HG03159 (cell line): ENCODE measurements at regions not wholly inside any gene's neighbourhood (a gene's known extent, or its start where the extent isn't known, plus 50 kb on each side); places are given as distances from the start of the nearest gene placed in this dataset.

Experiments
- ATAC-seq: cut with Tn5 transposase; IDR thresholded peaks from one replicate; pipeline ENCODE4 v1.9.1; 2021; ENCODE audit warnings: mild to moderate bottlenecking, moderate library complexity; ENCODE audit not compliant: unreplicated experiment

DNA sequence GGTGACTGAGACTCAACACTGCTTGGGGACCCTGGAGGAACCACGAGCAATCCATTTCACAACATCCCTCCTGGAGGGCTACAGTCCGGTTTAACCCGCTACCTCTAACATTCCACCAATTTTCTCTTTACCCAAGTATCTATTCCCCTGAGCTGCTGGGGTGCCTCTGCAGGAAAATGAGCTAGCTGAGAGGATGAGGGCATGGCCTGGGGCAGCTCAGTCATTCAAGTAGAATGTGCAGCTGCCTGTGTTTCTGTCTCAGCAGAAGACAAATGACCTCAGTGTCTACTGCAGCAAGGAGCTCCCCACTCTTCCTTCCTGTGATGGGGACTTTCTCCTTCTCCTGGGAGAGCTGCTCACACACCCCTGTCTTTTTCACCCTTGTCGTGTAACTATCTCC is 120.8 kb downstream of the ZNF518B start:
- ATAC-seq = no peak

- no peak for ATAC-seq
Observed at GRCh38 chr4:10335050-10335449, 122.2 kb downstream of the ZNF518B start.

- ATAC-seq = no peak
Observed at GRCh38 chr4:10334506-10335028, 122.7 kb downstream of the ZNF518B start.

- no peak for ATAC-seq
Observed at GRCh38 chr4:10333942-10334341, 123.3 kb downstream of the ZNF518B start.

DNA sequence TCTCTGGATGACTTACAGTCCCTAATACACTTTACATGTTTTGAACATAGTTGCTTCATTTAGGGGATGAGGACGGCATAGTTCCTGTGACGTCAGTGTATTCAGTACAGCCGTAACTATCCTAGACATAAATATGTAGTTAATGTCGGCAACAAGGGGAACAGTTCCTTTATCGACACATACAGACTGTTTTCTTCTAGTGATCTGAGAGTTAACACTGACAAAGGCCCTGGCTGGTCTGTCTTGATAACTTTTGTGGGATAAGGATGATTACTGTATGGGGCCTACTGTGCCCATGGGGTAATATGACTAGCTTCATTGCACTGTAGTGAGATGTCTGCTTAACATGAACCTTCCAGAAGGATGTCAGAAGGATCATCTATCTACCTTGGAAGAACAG is 131.2 kb downstream of the ZNF518B start:
- no peak for ATAC-seq

DNA sequence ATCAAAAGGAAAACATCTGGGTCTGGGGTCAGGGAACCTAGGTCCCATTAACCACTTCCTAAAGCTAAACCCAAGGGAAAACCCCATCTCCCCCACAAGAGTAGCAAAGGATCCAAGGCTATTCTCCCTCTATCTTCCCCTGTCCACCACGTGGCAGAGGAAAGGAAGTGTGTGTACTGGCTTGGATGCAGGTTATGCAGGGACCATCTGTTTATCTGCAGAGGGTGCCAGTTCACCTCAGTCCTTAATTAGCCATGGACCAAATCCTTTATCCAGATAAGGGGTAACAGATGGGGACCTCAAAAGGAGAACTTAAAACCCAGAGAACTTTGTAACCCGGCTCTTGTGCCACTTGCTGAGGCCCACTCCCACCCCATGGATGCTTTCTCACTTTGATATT is 135.3 kb downstream of the ZNF518B start:
- ATAC-seq = no peak

DNA sequence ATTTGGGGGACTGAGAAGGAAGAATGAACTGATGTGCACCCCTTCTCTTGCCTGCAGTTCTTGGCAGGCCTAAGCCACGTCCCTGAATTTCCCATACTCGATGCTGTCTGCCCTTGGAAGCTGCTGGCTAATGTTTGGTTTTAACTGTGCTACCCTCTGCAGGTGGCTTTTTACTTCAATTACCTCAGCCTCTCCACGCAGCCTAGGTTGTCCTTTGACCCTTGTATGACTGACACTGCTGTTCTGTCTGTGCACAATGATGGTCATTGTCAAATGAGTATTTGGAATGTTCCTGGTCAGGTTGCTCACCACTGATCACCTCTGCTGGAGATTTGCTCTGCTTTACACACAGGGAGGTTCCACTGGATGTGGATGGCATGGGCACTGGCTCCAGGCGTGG is 137.1 kb downstream of the ZNF518B start:
- ATAC-seq = no peak

GRCh38 chr4:10317345-10317744 is 139.9 kb downstream of the ZNF518B start:
- no peak for ATAC-seq

GRCh38 chr4:10316851-10317250 is 140.4 kb downstream of the ZNF518B start:
- no peak for ATAC-seq

DNA sequence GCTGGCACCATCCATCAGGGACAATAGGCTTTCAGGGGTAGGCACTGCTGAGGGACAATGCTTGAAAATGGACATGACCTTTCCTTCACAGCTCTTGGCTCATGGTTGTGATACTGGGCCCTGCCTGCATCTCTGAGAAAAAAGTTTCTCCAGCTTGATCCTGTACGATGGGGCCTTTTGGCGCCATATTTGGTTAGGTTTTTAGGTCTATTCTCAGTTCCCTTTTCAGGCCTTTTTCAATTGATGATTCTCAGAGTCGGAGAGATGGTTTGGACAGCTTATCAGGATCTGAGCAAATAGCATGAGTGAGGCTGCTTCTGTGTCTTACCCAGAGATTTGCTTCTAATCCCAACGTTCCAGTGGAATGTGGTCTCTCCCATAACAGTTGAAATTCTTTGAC is 141.6 kb downstream of the ZNF518B start:
- ATAC-seq = no peak

DNA sequence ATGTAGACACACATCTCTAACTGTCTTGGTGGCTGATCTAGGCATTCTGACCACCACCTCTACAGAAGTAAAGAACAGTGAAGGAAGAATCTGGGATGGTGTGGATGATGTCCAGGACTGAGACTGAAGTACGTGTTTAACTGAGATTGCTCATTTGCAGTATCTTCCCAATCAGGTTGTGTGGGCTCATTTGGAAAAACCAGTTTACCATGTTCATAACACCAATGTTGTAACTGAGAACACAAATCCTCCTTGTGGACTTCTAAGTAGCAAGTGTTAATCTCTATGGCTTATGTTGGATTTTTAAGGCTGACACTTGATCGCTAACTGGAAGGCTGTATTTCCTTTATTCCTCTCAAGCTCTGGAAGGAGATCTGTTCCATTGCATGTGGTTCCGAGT is 144.7 kb downstream of the ZNF518B start:
- no peak for ATAC-seq

- ATAC-seq = no peak
Observed at GRCh38 chr4:10311939-10312338, 145.3 kb downstream of the ZNF518B start.

GRCh38 chr4:10305816-10306215 is 151.4 kb downstream of the ZNF518B start:
- ATAC-seq = no peak

GRCh38 chr4:10303291-10303690 is 153.9 kb downstream of the ZNF518B start:
- ATAC-seq = no peak

- no peak for ATAC-seq
Observed at GRCh38 chr4:10302096-10302495, 155.1 kb downstream of the ZNF518B start.

- no peak for ATAC-seq
Observed at GRCh38 chr4:10299601-10300000, 157.6 kb downstream of the ZNF518B start.

DNA sequence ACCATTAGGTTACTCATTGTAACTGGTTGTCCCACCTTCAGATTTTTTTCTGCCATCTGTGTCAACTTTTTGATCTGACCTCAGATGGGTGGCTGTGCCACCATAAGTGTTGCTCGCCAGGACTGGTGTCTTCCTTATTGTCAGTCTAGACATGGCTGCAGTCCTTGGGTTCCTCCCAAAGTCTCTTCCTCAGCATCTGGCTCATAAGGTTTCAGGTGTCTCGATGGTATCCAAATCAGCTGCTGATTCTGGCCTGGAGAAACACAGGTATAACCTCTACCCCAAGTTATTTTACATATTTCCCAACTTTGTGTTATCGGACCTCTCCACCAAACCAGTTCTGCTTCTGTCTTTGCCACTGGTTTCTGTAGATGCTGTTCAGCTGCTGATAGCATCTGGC is 158.5 kb downstream of the ZNF518B start:
- no peak for ATAC-seq

DNA sequence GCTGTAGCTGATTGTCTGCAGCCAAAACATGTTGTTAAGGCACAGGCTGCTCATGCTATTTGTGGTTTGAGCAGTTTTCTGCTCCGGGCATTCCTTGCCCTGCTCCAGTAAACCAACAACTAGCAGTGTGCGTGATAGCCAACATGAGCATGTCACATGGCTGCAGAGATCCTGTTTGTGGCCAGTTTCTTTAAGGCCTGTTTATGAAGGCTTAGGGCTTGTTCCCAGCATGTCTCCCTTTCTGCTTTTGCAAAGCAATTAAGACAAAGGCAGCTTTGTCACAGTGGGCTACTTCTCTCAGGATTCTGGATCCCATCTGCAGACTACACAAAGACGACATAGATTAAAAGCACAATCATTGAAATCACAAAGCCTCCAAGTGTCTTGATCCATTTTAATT is 160.5 kb downstream of the ZNF518B start:
- ATAC-seq = no peak

- no peak for ATAC-seq
Observed at GRCh38 chr4:10295301-10295700, 161.9 kb downstream of the ZNF518B start.

DNA sequence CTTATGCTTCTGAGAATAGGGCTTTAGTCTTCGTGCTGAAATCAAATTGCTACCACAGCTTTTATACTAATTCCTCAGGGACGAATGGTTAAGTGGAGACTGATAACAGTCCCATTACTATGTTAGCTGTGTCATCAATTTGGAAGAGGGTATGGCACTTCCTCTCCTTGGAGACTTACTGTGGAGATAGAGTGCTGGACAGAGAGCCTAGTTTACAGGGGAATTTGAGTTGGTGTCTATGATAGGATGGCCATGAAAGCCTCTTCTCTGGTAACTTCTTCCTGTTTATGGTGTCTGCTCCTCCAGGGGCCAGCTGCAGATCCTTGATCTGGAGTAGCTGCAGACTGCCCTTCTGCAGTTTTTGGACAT is 167.7 kb downstream of the ZNF518B start:
- no peak for ATAC-seq

DNA sequence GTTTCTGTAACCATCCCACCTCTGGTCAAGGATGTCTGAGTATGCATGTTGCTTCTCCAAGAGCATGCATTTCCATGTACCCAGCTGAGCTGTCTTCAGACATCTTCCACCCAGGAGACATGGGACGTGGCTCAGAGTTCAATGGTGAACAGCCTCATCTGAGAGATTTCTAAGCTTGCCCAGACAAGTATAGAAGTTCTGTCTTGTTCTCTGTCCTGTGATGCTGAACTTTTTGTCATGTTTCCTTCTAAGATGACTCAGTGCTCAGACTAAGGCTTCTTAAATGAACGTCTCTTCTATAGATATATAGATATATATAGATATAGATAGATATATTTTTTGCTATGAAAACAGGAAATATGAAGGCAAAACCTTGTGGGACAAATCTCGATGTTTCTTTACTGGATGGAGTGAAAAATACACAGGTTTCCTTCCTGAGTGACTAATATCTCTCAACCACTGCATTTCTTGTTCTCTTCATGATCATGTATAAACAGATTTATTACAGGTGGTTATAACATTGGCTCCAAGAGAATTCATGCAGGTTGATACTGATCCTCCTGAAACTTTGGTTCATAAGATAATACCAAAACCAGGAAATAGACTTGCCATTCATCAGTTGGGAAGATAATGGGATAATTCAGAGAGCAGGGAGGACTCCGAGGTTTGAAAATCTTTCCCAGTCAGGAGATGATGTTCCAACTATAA is 168.2 kb downstream of the ZNF518B start:
- ATAC-seq = no peak

GRCh38 chr4:10285028-10285427 is 168.4 kb upstream of the WDR1 start:
- no peak for ATAC-seq

- ATAC-seq = no peak
Observed at GRCh38 chr4:10283761-10284160, 167.2 kb upstream of the WDR1 start.
